NCI-H1092 (cell line): ENCODE measurements at regions not wholly inside any gene's neighbourhood (a gene's known extent, or its start where the extent isn't known, plus 50 kb on each side); places are given as distances from the start of the nearest gene placed in this dataset.

Experiments
- DNase-seq: peaks from one replicate; lab custom pipeline; 2025; lab: John Stamatoyannopoulos, UW

GRCh38 chr3:117074826-117075225 lies 365.2 kb downstream of the TUSC7 start:
- DNase-seq, result no peak

- DNase-seq, result no peak
Observed at GRCh38 chr3:117079997-117080396, 370.4 kb downstream of the TUSC7 start.

- DNase-seq, result no peak
Observed at GRCh38 chr3:117080872-117081271, 371.3 kb downstream of the TUSC7 start.

GRCh38 chr3:117084277-117084676 lies 374.7 kb downstream of the TUSC7 start:
- DNase-seq, result no peak

GRCh38 chr3:117084739-117085270 lies 375.2 kb downstream of the TUSC7 start:
- DNase-seq, result no peak

GRCh38 chr3:117091676-117092075 lies 382.1 kb downstream of the TUSC7 start:
- no peak for DNase-seq

GRCh38 chr3:117096549-117096948 lies 387.0 kb downstream of the TUSC7 start:
- DNase-seq, result no peak

- no peak for DNase-seq
Observed at GRCh38 chr3:117097351-117097750, 387.8 kb downstream of the TUSC7 start.

- no peak for DNase-seq
Observed at GRCh38 chr3:117101697-117102096, 392.1 kb downstream of the TUSC7 start.

- no peak for DNase-seq
Observed at GRCh38 chr3:117102426-117102825, 392.8 kb downstream of the TUSC7 start.

- DNase-seq, result no peak
Observed at GRCh38 chr3:117103675-117104074, 394.1 kb downstream of the TUSC7 start.

- DNase-seq, result no peak
Observed at GRCh38 chr3:117104381-117104780, 394.8 kb downstream of the TUSC7 start.

GRCh38 chr3:117104792-117105191 lies 395.2 kb downstream of the TUSC7 start:
- DNase-seq, result no peak

- DNase-seq, result no peak
Observed at GRCh38 chr3:117105686-117106085, 396.1 kb downstream of the TUSC7 start.

- no peak for DNase-seq
Observed at GRCh38 chr3:117106396-117106795, 396.8 kb downstream of the TUSC7 start.

GRCh38 chr3:117107946-117108345 lies 398.4 kb downstream of the TUSC7 start:
- no peak for DNase-seq

- no peak for DNase-seq
Observed at GRCh38 chr3:117109178-117109577, 399.6 kb downstream of the TUSC7 start.

GRCh38 chr3:117114517-117115265 lies 405.1 kb downstream of the TUSC7 start:
- DNase-seq, result no peak

- no peak for DNase-seq
Observed at GRCh38 chr3:117117188-117117936, 407.8 kb downstream of the TUSC7 start.

- DNase-seq, result no peak
Observed at GRCh38 chr3:117118604-117119003, 409.0 kb downstream of the TUSC7 start.

- no peak for DNase-seq
Observed at GRCh38 chr3:117120014-117120413, 410.4 kb downstream of the TUSC7 start.

- no peak for DNase-seq
Observed at GRCh38 chr3:117122609-117123008, 413.0 kb downstream of the TUSC7 start.

GRCh38 chr3:117126460-117126859 lies 416.9 kb downstream of the TUSC7 start:
- DNase-seq, result no peak
